CD14-positive monocyte (primary cell): ENCODE measurements at regions not wholly inside any gene's neighbourhood (a gene's known extent, or its start where the extent isn't known, plus 50 kb on each side); places are given as distances from the start of the nearest gene placed in this dataset.
A peak's percentile ranks its signal among the peaks of the same experiment; 100 is the strongest.

Experiments
- DNase-seq, 3 donors: peaks; one replicate each; pipeline ENCODE4 v3.0.0-alpha.2; 2011 to 2022
- H2AFZ ChIP-seq: 2 replicates; pipeline ENCODE4 v1.6.0; 2012; ENCODE audit warnings: mild to moderate bottlenecking, low read depth, low read length, inconsistent platforms; ENCODE audit not compliant: insufficient read depth, poor library complexity, severe bottlenecking
- H3K27ac ChIP-seq, 2 donors: 1 replicate in 1 of 2; 2 replicates in 1 of 2; pipeline ENCODE4 v1.5.1; 2012 to 2013; ENCODE audit warnings: low read length in 2 of 2, control low read depth in 1 of 2, inconsistent platforms in 1 of 2, low read depth in 1 of 2, mild to moderate bottlenecking in 1 of 2
- H3K27me3 ChIP-seq, 2 donors: one replicate each; pipeline versions ENCODE4 v1.6.0 to v1.6.1; 2011 to 2013; ENCODE audit warnings: low read length in 2 of 2; ENCODE audit not compliant: control insufficient read depth in 2 of 2, insufficient read depth in 2 of 2
- H3K36me3 ChIP-seq, 2 donors: replicated peaks in 1 of 2; 1 replicate in 1 of 2; 2 replicates in 1 of 2; pipeline versions ENCODE4 v1.5.1 to v1.6.1; 2012 to 2013; ENCODE audit warnings: low read length in 2 of 2, control low read depth in 1 of 2, inconsistent platforms in 1 of 2, mild to moderate bottlenecking in 1 of 2; ENCODE audit not compliant: insufficient read depth in 2 of 2, control insufficient read depth in 1 of 2
- H3K4me1 ChIP-seq, 2 donors: 1 replicate in 1 of 2; 2 replicates in 1 of 2; pipeline versions ENCODE4 v1.5.1 to v1.6.1; 2012 to 2013; ENCODE audit warnings: low read length in 2 of 2, control low read depth in 1 of 2, inconsistent platforms in 1 of 2, mild to moderate bottlenecking in 1 of 2, moderate library complexity in 1 of 2; ENCODE audit not compliant: insufficient read depth in 2 of 2, control insufficient read depth in 1 of 2
- H3K4me2 ChIP-seq: replicated peaks from 2 replicates; pipeline ENCODE3; 2012; ENCODE audit warnings: low read length, moderate library complexity, mild to moderate bottlenecking; ENCODE audit not compliant: poor library complexity, severe bottlenecking; ENCODE audit errors: extremely low read depth
- H3K4me3 ChIP-seq, 3 experiments: fragments of 200-600 bp in 1 of 3; sonication (generic) in 1 of 3; replicated peaks in 1 of 3; 1 replicate in 2 of 3; 2 replicates in 1 of 3; pipeline ENCODE4 v1.5.1; 2011 to 2013; ENCODE audit warnings: low read length in 3 of 3, mild to moderate bottlenecking in 3 of 3, control low read depth in 2 of 3, low read depth in 2 of 3, inconsistent platforms in 1 of 3, moderate library complexity in 1 of 3
- H3K79me2 ChIP-seq: 2 replicates; pipeline ENCODE4 v1.6.0; 2012; ENCODE audit warnings: mild to moderate bottlenecking, control low read depth, inconsistent platforms, low read length, moderate library complexity; ENCODE audit not compliant: insufficient read depth
- H3K9ac ChIP-seq: 2 replicates; pipeline ENCODE4 v1.6.0; 2017; ENCODE audit warnings: low read length, mild to moderate bottlenecking; ENCODE audit not compliant: insufficient read depth, poor library complexity, severe bottlenecking
- H3K9me3 ChIP-seq, 2 donors: replicated peaks in 1 of 2; 1 replicate in 1 of 2; 2 replicates in 1 of 2; pipeline versions ENCODE4 v1.5.1 to v1.6.1; 2012 to 2013; ENCODE audit warnings: low read length in 2 of 2, control low read depth in 1 of 2; ENCODE audit not compliant: control insufficient read depth in 1 of 2, insufficient read depth in 1 of 2
- H4K20me1 ChIP-seq: 2 replicates; pipeline ENCODE4 v1.6.0; 2012; ENCODE audit warnings: mild to moderate bottlenecking, low read length, control low read depth, moderate library complexity; ENCODE audit not compliant: insufficient read depth
- H3K27ac Mint-ChIP-seq, 7 donors: one replicate each; pipeline ENCODE4 v1.8.0; 2020; ENCODE audit warnings: mild to moderate bottlenecking in 7 of 7, mixed read lengths in 7 of 7, moderate library complexity in 6 of 7, inconsistent platforms in 2 of 7
- H3K27me3 Mint-ChIP-seq, 3 donors: one replicate each; pipeline ENCODE4 v1.8.0; 2021 to 2022; ENCODE audit warnings: low read depth in 3 of 3, mild to moderate bottlenecking in 3 of 3, mixed read lengths in 3 of 3, moderate library complexity in 3 of 3, inconsistent platforms in 1 of 3
- H3K36me3 Mint-ChIP-seq, 2 donors: one replicate each; pipeline ENCODE4 v1.8.0; 2020; ENCODE audit warnings: mixed read lengths in 2 of 2, inconsistent platforms in 1 of 2, mild to moderate bottlenecking in 1 of 2
- H3K4me1 Mint-ChIP-seq: one replicate; pipeline ENCODE4 v1.8.0; 2020; ENCODE audit warnings: mild to moderate bottlenecking, mixed read lengths
- H3K4me3 Mint-ChIP-seq, 2 donors: one replicate each; pipeline ENCODE4 v1.8.0; 2020; ENCODE audit warnings: mild to moderate bottlenecking in 2 of 2, mixed read lengths in 2 of 2, moderate library complexity in 1 of 2
- H3K9me3 Mint-ChIP-seq, 7 donors: one replicate each; pipeline ENCODE4 v1.8.0; 2020 to 2022; ENCODE audit warnings: mixed read lengths in 7 of 7, mild to moderate bottlenecking in 6 of 7, moderate library complexity in 6 of 7, inconsistent platforms in 2 of 7
- WGBS: methylation state at CpG from one replicate; pipeline ENCODE4 v1.1.5; 2013; ENCODE audit warnings: missing lambda C conversion rate; ENCODE audit not compliant: insufficient coverage; 5-methylcytosine and 5-hydroxymethylcytosine counted together
- intact Hi-C, 2 donors: fragments of 100-400 bp; cut with micrococcal nuclease; formaldehyde crosslinking; loops; one replicate each; pipeline versions ENCODE4 v1.15.0 to v1.15.1; 2023
- TF ChIP-seq, protein P1 (sequence below): fragments of 200-600 bp; IDR thresholded peaks from one replicate; pipeline ENCODE4 v1.8.0; 2022; ENCODE audit warnings: antibody characterized with exemption, mild to moderate bottlenecking

DNA sequence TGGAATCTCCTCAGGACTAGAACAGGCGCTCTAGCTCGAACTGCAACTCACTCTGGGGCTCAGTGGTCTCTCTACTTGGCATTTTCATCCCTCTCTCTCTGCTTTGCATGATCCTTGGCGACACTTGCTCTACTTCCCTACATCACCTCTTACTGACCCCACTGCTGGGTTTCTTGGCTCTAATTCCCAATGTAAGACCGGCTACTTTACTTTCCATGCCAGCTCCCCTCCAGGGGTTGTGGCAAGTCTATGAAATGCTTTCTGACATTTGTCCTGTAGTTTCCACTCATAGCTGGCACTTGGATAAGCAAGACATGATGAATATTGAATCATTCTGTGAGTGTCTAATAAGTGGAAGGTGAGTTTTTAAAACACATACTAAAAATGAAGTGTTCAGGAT lies 292.3 kb downstream of the USP25 start:
- no peak for DNase-seq
- H3K9ac ChIP-seq, result no peak overlapping the region
- H3K36me3 Mint-ChIP-seq, result no peaks in the 10 kb centered on the region
- no peak overlapping the region for H3K4me2 ChIP-seq
- H3K4me3 ChIP-seq, result no peak overlapping the region
- H3K27me3 ChIP-seq, result no peaks in the 10 kb centered on the region
- no peaks in the 10 kb centered on the region for H4K20me1 ChIP-seq
- H3K79me2 ChIP-seq, result no peaks in the 10 kb centered on the region
- no peaks in the 10 kb centered on the region for H3K4me1 Mint-ChIP-seq
- no peaks in the 10 kb centered on the region for H3K9me3 ChIP-seq
- no peak overlapping the region for H2AFZ ChIP-seq
- H3K36me3 ChIP-seq, result no peaks in the 10 kb centered on the region
- no peak overlapping the region for H3K4me3 Mint-ChIP-seq
- intact Hi-C loops, result no loop called here
- H3K9me3 Mint-ChIP-seq, result peaks cover 3 to 12% (median 5%) of the 10 kb centered on the region in 7 donors
- no peaks in the 10 kb centered on the region for H3K4me1 ChIP-seq
- WGBS, result 93% methylated on average over 3 of the region's 4 CpGs
- H3K27ac Mint-ChIP-seq, result peak overlapping the region in 1 of 7 donors; percentile 24
- H3K27me3 Mint-ChIP-seq, result no peaks in the 10 kb centered on the region
- no peak overlapping the region for H3K27ac ChIP-seq
- TF ChIP-seq, protein P1, sequence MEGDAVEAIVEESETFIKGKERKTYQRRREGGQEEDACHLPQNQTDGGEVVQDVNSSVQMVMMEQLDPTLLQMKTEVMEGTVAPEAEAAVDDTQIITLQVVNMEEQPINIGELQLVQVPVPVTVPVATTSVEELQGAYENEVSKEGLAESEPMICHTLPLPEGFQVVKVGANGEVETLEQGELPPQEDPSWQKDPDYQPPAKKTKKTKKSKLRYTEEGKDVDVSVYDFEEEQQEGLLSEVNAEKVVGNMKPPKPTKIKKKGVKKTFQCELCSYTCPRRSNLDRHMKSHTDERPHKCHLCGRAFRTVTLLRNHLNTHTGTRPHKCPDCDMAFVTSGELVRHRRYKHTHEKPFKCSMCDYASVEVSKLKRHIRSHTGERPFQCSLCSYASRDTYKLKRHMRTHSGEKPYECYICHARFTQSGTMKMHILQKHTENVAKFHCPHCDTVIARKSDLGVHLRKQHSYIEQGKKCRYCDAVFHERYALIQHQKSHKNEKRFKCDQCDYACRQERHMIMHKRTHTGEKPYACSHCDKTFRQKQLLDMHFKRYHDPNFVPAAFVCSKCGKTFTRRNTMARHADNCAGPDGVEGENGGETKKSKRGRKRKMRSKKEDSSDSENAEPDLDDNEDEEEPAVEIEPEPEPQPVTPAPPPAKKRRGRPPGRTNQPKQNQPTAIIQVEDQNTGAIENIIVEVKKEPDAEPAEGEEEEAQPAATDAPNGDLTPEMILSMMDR, result no peak

DNA sequence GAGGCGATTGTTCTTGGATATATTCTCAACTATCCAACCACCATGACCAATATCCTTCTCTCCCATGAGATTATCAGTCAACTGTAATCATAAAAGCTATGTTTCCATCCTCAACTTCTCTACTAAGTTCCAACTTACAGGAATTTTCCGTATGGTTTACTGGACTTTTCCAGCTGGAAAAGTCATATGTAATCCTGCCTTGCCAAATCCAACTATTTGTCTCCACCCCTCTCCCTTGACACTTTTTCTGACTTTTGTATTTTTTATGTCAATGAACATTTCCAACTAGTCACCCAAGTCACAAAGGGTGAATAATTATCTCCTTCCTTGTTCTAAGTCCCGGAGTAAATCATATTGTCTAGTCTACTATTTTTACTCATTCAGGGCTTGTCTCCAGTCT lies 293.1 kb downstream of the USP25 start:
- H3K9me3 ChIP-seq, result no peaks in the 10 kb centered on the region
- H3K9me3 Mint-ChIP-seq, result peaks cover 3 to 12% (median 5%) of the 10 kb centered on the region in 7 donors
- H3K4me3 Mint-ChIP-seq, result no peak overlapping the region

More for the DNA sequence above, 293.1 kb downstream of the USP25 start:
- no peaks in the 10 kb centered on the region for H3K36me3 ChIP-seq
- no peaks in the 10 kb centered on the region for H3K27me3 Mint-ChIP-seq
- no peak overlapping the region for H3K9ac ChIP-seq
- TF ChIP-seq, protein P1, result no peak
- H3K4me1 Mint-ChIP-seq, result no peaks in the 10 kb centered on the region
- no peaks in the 10 kb centered on the region for H4K20me1 ChIP-seq
- no peaks in the 10 kb centered on the region for H3K4me1 ChIP-seq
- no peak overlapping the region for H3K4me2 ChIP-seq
- intact Hi-C loops, result no loop called here
- no peaks in the 10 kb centered on the region for H3K36me3 Mint-ChIP-seq
- no peak overlapping the region for H3K27ac Mint-ChIP-seq
- H3K27ac ChIP-seq, result no peak overlapping the region
- no peaks in the 10 kb centered on the region for H3K79me2 ChIP-seq
- DNase-seq, result no peak
- H2AFZ ChIP-seq, result no peak overlapping the region
- no peak overlapping the region for H3K4me3 ChIP-seq
- H3K27me3 ChIP-seq, result no peaks in the 10 kb centered on the region
- WGBS, result 100% methylated on average over 1 of the region's 3 CpGs
